ENCODE measurements at regions not wholly inside any gene's neighbourhood (a gene's known extent, or its start where the extent isn't known, plus 50 kb on each side); places are given as distances from the start of the nearest gene placed in this dataset.

GRCh38 chr10:47209466-47209865, 90.5 kb upstream of the GDF10 start:
- Histone ChIP-seq H3K36me3 (ENCODE audit: control insufficient read depth, insufficient read depth, low read length) (no peaks in the 10 kb centered on the region), H3K4me3 (ENCODE audit: low read depth, low read length) (no peak overlapping the region), H3K27me3 (ENCODE audit: control insufficient read depth, insufficient read depth, low read length) (no peaks in the 10 kb centered on the region)
- no peak for DNase-seq (ENCODE audit: low read depth)
- no peak for TF ChIP-seq CTCF (IDR thresholded peaks at IDR 0.05; ENCODE audit: insufficient read depth, low read length, poor library complexity, severe bottlenecking)

- H3K36me3 ChIP-seq (ENCODE audit: control insufficient read depth, insufficient read depth, low read length), result no peaks in the 10 kb centered on the region
- TF ChIP-seq CTCF (IDR thresholded peaks at IDR 0.05; ENCODE audit: insufficient read depth, low read length, poor library complexity, severe bottlenecking), result no peak
These were observed 85.5 kb upstream of the GDF10 start for GRCh38 chr10:47214520-47214919.

GRCh38 chr10:47217113-47217512, 82.9 kb upstream of the GDF10 start:
- H3K27me3 ChIP-seq (ENCODE audit: control insufficient read depth, insufficient read depth, low read length), result no peaks in the 10 kb centered on the region
- H3K4me3 ChIP-seq (ENCODE audit: low read depth, low read length), result no peak overlapping the region
- no peak for DNase-seq (ENCODE audit: low read depth)
- no peak for TF ChIP-seq CTCF (IDR thresholded peaks at IDR 0.05; ENCODE audit: insufficient read depth, low read length, poor library complexity, severe bottlenecking)
- H3K36me3 ChIP-seq (ENCODE audit: control insufficient read depth, insufficient read depth, low read length), result no peaks in the 10 kb centered on the region

More at GRCh38 chr10:47214520-47214919, 85.5 kb upstream of the GDF10 start:
- Histone ChIP-seq H3K4me3 (ENCODE audit: low read depth, low read length) (no peak overlapping the region), H3K27me3 (ENCODE audit: control insufficient read depth, insufficient read depth, low read length) (no peaks in the 10 kb centered on the region)
- no peak for DNase-seq (ENCODE audit: low read depth)

GRCh38 chr10:47218803-47219202, 81.2 kb upstream of the GDF10 start:
- DNase-seq (ENCODE audit: low read depth), result no peak
- Histone ChIP-seq H3K36me3 (ENCODE audit: control insufficient read depth, insufficient read depth, low read length) (no peaks in the 10 kb centered on the region), H3K4me3 (ENCODE audit: low read depth, low read length) (no peak overlapping the region), H3K27me3 (ENCODE audit: control insufficient read depth, insufficient read depth, low read length) (no peaks in the 10 kb centered on the region)
- TF ChIP-seq CTCF (IDR thresholded peaks at IDR 0.05; ENCODE audit: insufficient read depth, low read length, poor library complexity, severe bottlenecking), result no peak

- no peak for DNase-seq (ENCODE audit: low read depth)
- TF ChIP-seq CTCF (IDR thresholded peaks at IDR 0.05; ENCODE audit: insufficient read depth, low read length, poor library complexity, severe bottlenecking), result no peak
- no peaks in the 10 kb centered on the region for H3K36me3 ChIP-seq (ENCODE audit: control insufficient read depth, insufficient read depth, low read length)
- H3K4me3 ChIP-seq (ENCODE audit: low read depth, low read length), result no peak overlapping the region
- no peaks in the 10 kb centered on the region for H3K27me3 ChIP-seq (ENCODE audit: control insufficient read depth, insufficient read depth, low read length)
These were observed 77.5 kb upstream of the GDF10 start for GRCh38 chr10:47222461-47222860.

- no peak for TF ChIP-seq CTCF (IDR thresholded peaks at IDR 0.05; ENCODE audit: insufficient read depth, low read length, poor library complexity, severe bottlenecking)
- Histone ChIP-seq H3K36me3 (ENCODE audit: control insufficient read depth, insufficient read depth, low read length) (no peaks in the 10 kb centered on the region), H3K4me3 (ENCODE audit: low read depth, low read length) (no peak overlapping the region), H3K27me3 (ENCODE audit: control insufficient read depth, insufficient read depth, low read length) (no peaks in the 10 kb centered on the region)
- no peak for DNase-seq (ENCODE audit: low read depth)
These were observed 76.8 kb upstream of the GDF10 start for GRCh38 chr10:47223236-47223635.

All from kidney epithelial cell (primary cell).